Hepatocyte (in vitro differentiated cells): ENCODE measurements at regions not wholly inside any gene's neighbourhood (a gene's known extent, or its start where the extent isn't known, plus 50 kb on each side); places are given as distances from the start of the nearest gene placed in this dataset.

Experiments used
- DNase-seq: peaks from one replicate; pipeline ENCODE4 v3.0.0-alpha.2; 2016; ENCODE audit warnings: low spot score
- H2AFZ ChIP-seq: fragments of 200-600 bp; sonication (generic); 2 replicates; pipeline ENCODE4 v1.6.0; 2016; ENCODE audit warnings: antibody characterized with exemption, mild to moderate bottlenecking
- H3K27ac ChIP-seq: fragments of 200-600 bp; sonication (generic); 2 replicates; pipeline ENCODE4 v1.5.1; 2016; ENCODE audit warnings: mild to moderate bottlenecking
- H3K27me3 ChIP-seq: fragments of 200-600 bp; sonication (generic); 2 replicates; pipeline ENCODE4 v1.6.1; 2016
- H3K36me3 ChIP-seq: fragments of 200-600 bp; sonication (generic); replicated peaks from 2 replicates; pipeline ENCODE4 v1.5.1; 2016; ENCODE audit warnings: low read depth; ENCODE audit not compliant: insufficient read depth
- H3K4me1 ChIP-seq: fragments of 200-600 bp; sonication (generic); 2 replicates; pipeline ENCODE4 v1.5.1; 2016; ENCODE audit warnings: mild to moderate bottlenecking, moderate library complexity; ENCODE audit not compliant: insufficient read depth
- H3K4me2 ChIP-seq: fragments of 200-600 bp; sonication (generic); 2 replicates; pipeline ENCODE4 v1.6.0; 2016
- H3K4me3 ChIP-seq: fragments of 200-600 bp; sonication (generic); 2 replicates; pipeline ENCODE4 v1.5.1; 2016; ENCODE audit warnings: mild to moderate bottlenecking
- H3K79me2 ChIP-seq: fragments of 200-600 bp; sonication (generic); 2 replicates; pipeline ENCODE4 v1.6.0; 2017; ENCODE audit warnings: mild to moderate bottlenecking
- H3K9me2 ChIP-seq: fragments of 200-600 bp; sonication (generic); replicated peaks from 2 replicates; pipeline ENCODE4 v1.6.0; 2017; ENCODE audit warnings: mild to moderate bottlenecking; ENCODE audit not compliant: insufficient read depth
- H3K9me3 ChIP-seq: fragments of 200-600 bp; sonication (generic); 2 replicates; pipeline ENCODE4 v1.5.1; 2016; ENCODE audit warnings: low read depth, mild to moderate bottlenecking
- H4K20me1 ChIP-seq: fragments of 200-600 bp; sonication (generic); 2 replicates; pipeline ENCODE4 v1.6.0; 2016; ENCODE audit warnings: mild to moderate bottlenecking; ENCODE audit not compliant: insufficient read depth, poor library complexity, severe bottlenecking
- EZH2 ChIP-seq: fragments of 200-600 bp; sonication (generic); IDR thresholded peaks from 2 replicates; pipeline ENCODE4 v1.6.1; 2016; ENCODE audit warnings: antibody characterized with exemption, mild to moderate bottlenecking, borderline replicate concordance
- EZH2phosphoT487 ChIP-seq: fragments of 200-600 bp; sonication (generic); IDR thresholded peaks from one replicate; pipeline ENCODE4 v1.6.1; 2018; ENCODE audit warnings: antibody characterized with exemption, mild to moderate bottlenecking, low read depth, moderate library complexity; ENCODE audit not compliant: unreplicated experiment, severe bottlenecking
- WGBS: methylation state at CpG from one replicate; pipeline ENCODE4 v1.1.6; 2016; ENCODE audit warnings: low lambda C conversion rate; ENCODE audit errors: missing lambda C conversion rate; 5-methylcytosine and 5-hydroxymethylcytosine counted together
- TF ChIP-seq, protein P1 (sequence below): fragments of 200-600 bp; sonication (generic); IDR thresholded peaks from 2 replicates; pipeline ENCODE4 v1.5.1; 2016; ENCODE audit warnings: antibody characterized with exemption, mild to moderate bottlenecking; ENCODE audit not compliant: poor library complexity

GRCh38 chr11:28675183-28675582 lies 567.0 kb downstream of the METTL15 start:
- no peak overlapping the region for H2AFZ ChIP-seq
- H3K36me3 ChIP-seq, result no peaks in the 10 kb centered on the region
- no peaks in the 10 kb centered on the region for H3K79me2 ChIP-seq
- TF ChIP-seq EZH2phosphoT487, result no peak
- no peak for TF ChIP-seq EZH2
- TF ChIP-seq, protein P1, sequence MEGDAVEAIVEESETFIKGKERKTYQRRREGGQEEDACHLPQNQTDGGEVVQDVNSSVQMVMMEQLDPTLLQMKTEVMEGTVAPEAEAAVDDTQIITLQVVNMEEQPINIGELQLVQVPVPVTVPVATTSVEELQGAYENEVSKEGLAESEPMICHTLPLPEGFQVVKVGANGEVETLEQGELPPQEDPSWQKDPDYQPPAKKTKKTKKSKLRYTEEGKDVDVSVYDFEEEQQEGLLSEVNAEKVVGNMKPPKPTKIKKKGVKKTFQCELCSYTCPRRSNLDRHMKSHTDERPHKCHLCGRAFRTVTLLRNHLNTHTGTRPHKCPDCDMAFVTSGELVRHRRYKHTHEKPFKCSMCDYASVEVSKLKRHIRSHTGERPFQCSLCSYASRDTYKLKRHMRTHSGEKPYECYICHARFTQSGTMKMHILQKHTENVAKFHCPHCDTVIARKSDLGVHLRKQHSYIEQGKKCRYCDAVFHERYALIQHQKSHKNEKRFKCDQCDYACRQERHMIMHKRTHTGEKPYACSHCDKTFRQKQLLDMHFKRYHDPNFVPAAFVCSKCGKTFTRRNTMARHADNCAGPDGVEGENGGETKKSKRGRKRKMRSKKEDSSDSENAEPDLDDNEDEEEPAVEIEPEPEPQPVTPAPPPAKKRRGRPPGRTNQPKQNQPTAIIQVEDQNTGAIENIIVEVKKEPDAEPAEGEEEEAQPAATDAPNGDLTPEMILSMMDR, result no peak
- no peak overlapping the region for H3K27ac ChIP-seq
- 90% methylated on average over 2 of the region's 2 CpGs for WGBS
- H3K4me1 ChIP-seq, result no peaks in the 10 kb centered on the region
- no peaks in the 10 kb centered on the region for H3K9me2 ChIP-seq
- H3K4me2 ChIP-seq, result no peak overlapping the region
- no peak overlapping the region for H3K4me3 ChIP-seq
- H3K9me3 ChIP-seq, result no peaks in the 10 kb centered on the region
- DNase-seq, result no peak
- no peaks in the 10 kb centered on the region for H4K20me1 ChIP-seq
- no peaks in the 10 kb centered on the region for H3K27me3 ChIP-seq

DNA sequence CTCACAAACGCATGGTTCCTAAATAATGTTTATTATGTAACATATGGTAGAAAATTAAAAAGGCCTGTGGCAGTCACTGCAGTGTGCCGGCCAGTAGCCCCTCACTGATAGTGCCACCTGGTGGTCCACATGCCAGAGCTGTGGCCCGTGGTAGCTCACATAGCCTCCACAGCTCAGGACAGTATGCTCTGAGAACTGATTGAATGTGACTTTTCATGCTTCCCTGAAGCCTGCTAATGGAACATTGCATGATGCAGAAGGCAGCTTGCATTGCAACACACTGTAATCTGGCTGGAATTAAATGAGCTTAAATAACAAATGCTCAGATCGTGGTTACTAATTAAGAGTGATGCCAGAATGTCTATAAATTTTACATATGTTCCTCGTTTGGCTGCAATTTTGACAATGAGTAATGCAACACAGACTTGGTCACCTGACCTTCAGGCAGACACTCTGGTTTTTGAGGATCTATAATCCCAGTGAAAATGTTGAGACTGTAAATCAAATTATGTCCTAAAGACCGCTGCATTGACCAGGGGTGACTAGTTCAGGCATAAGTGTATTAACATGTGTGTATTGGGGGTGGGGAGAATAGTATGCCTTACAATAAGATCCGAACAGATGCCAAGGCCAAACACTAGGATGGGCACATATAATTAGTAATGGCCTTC lies 566.4 kb downstream of the METTL15 start:
- H2AFZ ChIP-seq, result no peak overlapping the region

DNA sequence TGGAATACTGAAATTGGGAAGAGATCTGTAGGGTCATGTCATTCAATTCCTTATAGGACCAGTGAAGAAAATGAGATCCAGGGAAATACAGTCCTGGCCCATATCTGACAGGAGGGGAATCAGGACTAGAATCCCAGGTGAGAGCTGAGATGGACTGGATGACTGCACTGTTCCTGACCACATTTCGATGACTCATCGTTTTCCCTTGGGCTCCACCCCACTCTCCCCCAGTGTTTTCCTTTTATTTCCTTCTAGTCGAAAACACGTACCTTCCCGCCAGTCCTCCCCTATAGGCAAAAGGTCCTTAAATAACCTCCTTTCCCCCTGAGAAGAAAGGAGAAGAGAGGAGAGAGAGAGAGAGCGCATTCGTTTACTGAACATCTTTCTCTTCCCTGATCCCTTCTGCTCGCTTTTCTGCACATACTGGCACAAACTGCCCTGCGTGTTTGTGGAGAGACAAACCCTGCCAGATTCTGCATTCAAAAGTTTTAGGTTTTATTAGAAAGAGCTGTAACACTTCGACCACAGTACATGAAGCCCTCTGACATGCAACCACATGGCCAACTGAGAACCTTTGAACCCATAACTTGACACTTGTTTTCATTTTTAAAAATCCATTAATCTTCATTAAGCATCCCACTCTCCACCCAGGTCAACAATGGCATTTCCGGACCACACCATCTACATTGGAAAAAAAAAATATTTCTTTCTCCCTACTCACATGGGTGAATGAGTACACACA lies 565.7 kb downstream of the METTL15 start:
- no peak overlapping the region for H3K4me2 ChIP-seq
- H4K20me1 ChIP-seq, result no peaks in the 10 kb centered on the region
- H3K36me3 ChIP-seq, result no peaks in the 10 kb centered on the region
- H3K9me3 ChIP-seq, result no peaks in the 10 kb centered on the region
- H3K4me1 ChIP-seq, result no peaks in the 10 kb centered on the region
- 76% methylated on average over 11 of the region's 11 CpGs for WGBS
- no peak overlapping the region for H2AFZ ChIP-seq
- no peaks in the 10 kb centered on the region for H3K27me3 ChIP-seq
- H3K9me2 ChIP-seq, result no peaks in the 10 kb centered on the region
- TF ChIP-seq EZH2 (no peak), EZH2phosphoT487 (no peak)
- TF ChIP-seq, protein P1, result no peak
- no peak overlapping the region for H3K4me3 ChIP-seq
- H3K27ac ChIP-seq, result peak overlapping the region; percentile 65
- H3K79me2 ChIP-seq, result no peaks in the 10 kb centered on the region
- DNase-seq, result no peak

More for the DNA sequence above, 566.4 kb downstream of the METTL15 start:
- no peaks in the 10 kb centered on the region for H4K20me1 ChIP-seq
- no peaks in the 10 kb centered on the region for H3K79me2 ChIP-seq
- no peaks in the 10 kb centered on the region for H3K9me3 ChIP-seq
- H3K36me3 ChIP-seq, result no peaks in the 10 kb centered on the region
- peak; percentile 30 for DNase-seq
- H3K9me2 ChIP-seq, result no peaks in the 10 kb centered on the region
- 50% methylated on average over 7 of the region's 7 CpGs for WGBS
- no peaks in the 10 kb centered on the region for H3K4me1 ChIP-seq
- H3K27ac ChIP-seq, result peak overlapping the region; percentile 65
- no peak for TF ChIP-seq EZH2phosphoT487
- TF ChIP-seq, protein P1, result peak; percentile 42
- H3K4me3 ChIP-seq, result no peak overlapping the region
- H3K4me2 ChIP-seq, result no peak overlapping the region
- no peaks in the 10 kb centered on the region for H3K27me3 ChIP-seq
